Common myeloid progenitor, CD34-positive (primary cell): ENCODE measurements at regions not wholly inside any gene's neighbourhood (a gene's known extent, or its start where the extent isn't known, plus 50 kb on each side); places are given as distances from the start of the nearest gene placed in this dataset.

Source experiments
- CTCF ChIA-PET: fragments of 350-600 bp; sonication (Branson Sonifier 250); formaldehyde crosslinking; loops from one replicate; lab custom pipeline; 2021; ENCODE audit warnings: antibody characterized with exemption; lab: Charles Lee
- POLR2A ChIA-PET: fragments of 350-600 bp; sonication (Branson Sonifier 250); formaldehyde crosslinking; loops from one replicate; lab custom pipeline; 2021; ENCODE audit warnings: antibody characterized with exemption; lab: Charles Lee
- DNase-seq, 3 donors: peaks; one replicate each; pipeline versions ENCODE4 v3.0.0 to v3.0.0-alpha.2; 2013
- H3K27ac ChIP-seq, 2 experiments: 1 replicate in 1 of 2; 2 replicates in 1 of 2; pipeline ENCODE4 v1.7.0; 2013; ENCODE audit warnings: inconsistent platforms in 2 of 2, low read length in 2 of 2, mild to moderate bottlenecking in 2 of 2, low read depth in 1 of 2, moderate library complexity in 1 of 2; ENCODE audit not compliant: severe bottlenecking in 2 of 2, insufficient read depth in 1 of 2, poor library complexity in 1 of 2
- H3K27me3 ChIP-seq, 5 experiments: replicated peaks in 2 of 5; 1 replicate in 3 of 5; 2 replicates in 2 of 5; pipeline versions ENCODE4 v1.6.1 to v1.7.0; 2013; ENCODE audit warnings: low read length in 4 of 5, mild to moderate bottlenecking in 2 of 5, moderate library complexity in 2 of 5, inconsistent platforms in 1 of 5; ENCODE audit not compliant: insufficient read depth in 5 of 5, control insufficient read depth in 4 of 5
- H3K36me3 ChIP-seq, 4 experiments: 1 replicate in 2 of 4; 2 replicates in 2 of 4; pipeline versions ENCODE4 v1.6.1 to v1.7.0; 2013; ENCODE audit warnings: low read length in 3 of 4, control low read depth in 1 of 4, mild to moderate bottlenecking in 1 of 4; ENCODE audit not compliant: control insufficient read depth in 4 of 4, insufficient read depth in 4 of 4
- H3K4me1 ChIP-seq, 4 experiments: 1 replicate in 3 of 4; 2 replicates in 1 of 4; pipeline versions ENCODE4 v1.6.1 to v1.7.1; 2013; ENCODE audit warnings: low read length in 3 of 4, mild to moderate bottlenecking in 3 of 4, control low read depth in 1 of 4, inconsistent platforms in 1 of 4, moderate library complexity in 1 of 4; ENCODE audit not compliant: control insufficient read depth in 4 of 4, insufficient read depth in 4 of 4; ENCODE audit errors: control extremely low read depth in 1 of 4
- H3K4me3 ChIP-seq, 7 experiments: 1 replicate in 4 of 7; 2 replicates in 3 of 7; pipeline versions ENCODE4 v1.5.1 to v1.7.0; 2013; ENCODE audit warnings: mild to moderate bottlenecking in 7 of 7, low read length in 6 of 7, moderate library complexity in 6 of 7, inconsistent platforms in 2 of 7, low read depth in 2 of 7, control low read depth in 1 of 7; ENCODE audit not compliant: insufficient read depth in 4 of 7, control insufficient read depth in 1 of 7; ENCODE audit errors: extremely low read depth in 1 of 7
- H3K9me3 ChIP-seq, 5 experiments: 1 replicate in 4 of 5; 2 replicates in 1 of 5; pipeline versions ENCODE4 v1.6.1 to v1.7.1; 2013; ENCODE audit warnings: low read length in 4 of 5, mild to moderate bottlenecking in 2 of 5, inconsistent platforms in 1 of 5, low read depth in 1 of 5, moderate library complexity in 1 of 5; ENCODE audit not compliant: control insufficient read depth in 4 of 5, insufficient read depth in 2 of 5; ENCODE audit errors: control extremely low read depth in 1 of 5
- WGBS: methylation state at CpG from one replicate; pipeline ENCODE4 v1.1.5; 2013; ENCODE audit not compliant: insufficient coverage; 5-methylcytosine and 5-hydroxymethylcytosine counted together

- no peaks in the 10 kb centered on the region for H3K36me3 ChIP-seq
- no peak for DNase-seq
- no peak overlapping the region for H3K4me3 ChIP-seq
- H3K4me1 ChIP-seq: no peaks in the 10 kb centered on the region
- ChIA-PET CTCF (no interaction called here), POLR2A (no interaction called here)
- H3K9me3 ChIP-seq: no peaks in the 10 kb centered on the region
- H3K27me3 ChIP-seq: peaks cover 0 to 2% (median 0%) of the 10 kb centered on the region in 5 experiments
- 67% methylated on average over 2 of the region's 2 CpGs for WGBS
- no peak overlapping the region for H3K27ac ChIP-seq
These were observed 364.6 kb downstream of the BRINP1 start for GRCh38 chr9:119004618-119004990.

- Histone ChIP-seq H3K4me1 (no peaks in the 10 kb centered on the region), H3K36me3 (no peaks in the 10 kb centered on the region), H3K9me3 (no peaks in the 10 kb centered on the region), H3K4me3 (no peak overlapping the region), H3K27ac (no peak overlapping the region), H3K27me3 (peaks cover 0 to 2% (median 0%) of the 10 kb centered on the region in 5 experiments)
- POLR2A ChIA-PET: no interaction called here
- CTCF ChIA-PET: no interaction called here
- DNase-seq: no peak
- WGBS: 100% methylated on average over 1 of the region's 2 CpGs
These were observed 364.1 kb downstream of the BRINP1 start for GRCh38 chr9:119005162-119005561.

- H3K9me3 ChIP-seq: no peaks in the 10 kb centered on the region
- POLR2A ChIA-PET: no interaction called here
- no peaks in the 10 kb centered on the region for H3K4me1 ChIP-seq
- DNase-seq: no peak
- H3K36me3 ChIP-seq: no peaks in the 10 kb centered on the region
- 45% methylated on average over 2 of the region's 4 CpGs for WGBS
- no peak overlapping the region for H3K4me3 ChIP-seq
- no peak overlapping the region for H3K27ac ChIP-seq
- H3K27me3 ChIP-seq: no peaks in the 10 kb centered on the region
- CTCF ChIA-PET: no interaction called here
These were observed 360.0 kb downstream of the BRINP1 start for GRCh38 chr9:119009249-119009648.

GRCh38 chr9:119020284-119020683 is 349.0 kb downstream of the BRINP1 start:
- no peak for DNase-seq

GRCh38 chr9:119020730-119021333 is 348.4 kb downstream of the BRINP1 start:
- Histone ChIP-seq H3K4me3 (no peak overlapping the region), H3K9me3 (no peaks in the 10 kb centered on the region), H3K4me1 (no peaks in the 10 kb centered on the region), H3K36me3 (no peaks in the 10 kb centered on the region), H3K27me3 (no peaks in the 10 kb centered on the region), H3K27ac (no peak overlapping the region)
- 25% methylated on average over 3 of the region's 4 CpGs for WGBS
- ChIA-PET POLR2A (no interaction called here), CTCF (interaction anchor here (1.5 kb wide), 1 partner anchor 17 kb away, joined by 3 read pairs; no protein-coding TSS in a partner anchor)
- DNase-seq: no peak

More at GRCh38 chr9:119020284-119020683, 349.0 kb downstream of the BRINP1 start:
- H3K36me3 ChIP-seq: no peaks in the 10 kb centered on the region
- H3K27me3 ChIP-seq: no peaks in the 10 kb centered on the region
- 94% methylated on average over 7 of the region's 9 CpGs for WGBS
- no peaks in the 10 kb centered on the region for H3K4me1 ChIP-seq
- CTCF ChIA-PET: interaction anchor here (1.5 kb wide), 1 partner anchor 16 kb away, joined by 3 read pairs; no protein-coding TSS in a partner anchor
- H3K4me3 ChIP-seq: no peak overlapping the region
- H3K9me3 ChIP-seq: no peaks in the 10 kb centered on the region
- POLR2A ChIA-PET: no interaction called here
- no peak overlapping the region for H3K27ac ChIP-seq

GRCh38 chr9:119026120-119026519 is 343.1 kb downstream of the BRINP1 start:
- Histone ChIP-seq H3K27ac (no peak overlapping the region), H3K36me3 (no peaks in the 10 kb centered on the region), H3K9me3 (no peaks in the 10 kb centered on the region), H3K27me3 (no peaks in the 10 kb centered on the region), H3K4me3 (no peak overlapping the region), H3K4me1 (no peaks in the 10 kb centered on the region)
- ChIA-PET CTCF (no interaction called here), POLR2A (no interaction called here)
- DNase-seq: no peak
- 76% methylated on average over 3 of the region's 4 CpGs for WGBS

- no peaks in the 10 kb centered on the region for H3K36me3 ChIP-seq
- H3K9me3 ChIP-seq: no peaks in the 10 kb centered on the region
- POLR2A ChIA-PET: no interaction called here
- H3K27ac ChIP-seq: no peak overlapping the region
- H3K4me3 ChIP-seq: no peak overlapping the region
- WGBS: no CpG with 5 or more reads among the region's 7 CpGs
- DNase-seq: no peak
- CTCF ChIA-PET: no interaction called here
- no peaks in the 10 kb centered on the region for H3K4me1 ChIP-seq
- H3K27me3 ChIP-seq: no peaks in the 10 kb centered on the region
These were observed 341.1 kb downstream of the BRINP1 start for GRCh38 chr9:119027901-119028699.
